ENCODE measurements at regions not wholly inside any gene's neighbourhood (a gene's known extent, or its start where the extent isn't known, plus 50 kb on each side); places are given as distances from the start of the nearest gene placed in this dataset.

- DNase-seq (ENCODE audit: low read depth), result no peak
- H3K36me3 ChIP-seq (ENCODE audit: control insufficient read depth, insufficient read depth, low read length), result no peaks in the 10 kb centered on the region
- no peak overlapping the region for H3K4me3 ChIP-seq (ENCODE audit: low read depth, low read length)
- no peak for TF ChIP-seq CTCF (IDR thresholded peaks at IDR 0.05; ENCODE audit: insufficient read depth, low read depth, low read length)
- POLR2A ChIA-PET, result no interaction called here
- no peaks in the 10 kb centered on the region for H3K27me3 ChIP-seq (ENCODE audit: control insufficient read depth, insufficient read depth, low read length)
- CTCF ChIA-PET, result no interaction called here
Observed at GRCh38 chr1:238099871-238100270, 209.1 kb upstream of the ZP4 start.

GRCh38 chr1:238089615-238090014, 198.9 kb upstream of the ZP4 start:
- ChIA-PET POLR2A (no interaction called here), CTCF (no interaction called here)
- H3K36me3 ChIP-seq (ENCODE audit: control insufficient read depth, insufficient read depth, low read length), result no peaks in the 10 kb centered on the region
- no peaks in the 10 kb centered on the region for H3K27me3 ChIP-seq (ENCODE audit: control insufficient read depth, insufficient read depth, low read length)
- H3K4me3 ChIP-seq (ENCODE audit: low read depth, low read length), result no peak overlapping the region
- no peak for TF ChIP-seq CTCF (IDR thresholded peaks at IDR 0.05; ENCODE audit: insufficient read depth, low read depth, low read length)
- no peak for DNase-seq (ENCODE audit: low read depth)

- Histone ChIP-seq H3K4me3 (ENCODE audit: low read depth, low read length) (no peak overlapping the region), H3K27me3 (ENCODE audit: control insufficient read depth, insufficient read depth, low read length) (no peaks in the 10 kb centered on the region), H3K36me3 (ENCODE audit: control insufficient read depth, insufficient read depth, low read length) (no peaks in the 10 kb centered on the region)
- POLR2A ChIA-PET, result no interaction called here
- CTCF ChIA-PET, result no interaction called here
- no peak for TF ChIP-seq CTCF (IDR thresholded peaks at IDR 0.05; ENCODE audit: insufficient read depth, low read depth, low read length)
- DNase-seq (ENCODE audit: low read depth), result no peak
Observed at GRCh38 chr1:238088560-238089290, 198.0 kb upstream of the ZP4 start.

- DNase-seq (ENCODE audit: low read depth), result no peak
- no peaks in the 10 kb centered on the region for H3K36me3 ChIP-seq (ENCODE audit: control insufficient read depth, insufficient read depth, low read length)
- no peaks in the 10 kb centered on the region for H3K27me3 ChIP-seq (ENCODE audit: control insufficient read depth, insufficient read depth, low read length)
- TF ChIP-seq CTCF (IDR thresholded peaks at IDR 0.05; ENCODE audit: insufficient read depth, low read depth, low read length), result no peak
- no peak overlapping the region for H3K4me3 ChIP-seq (ENCODE audit: low read depth, low read length)
- CTCF ChIA-PET, result no interaction called here
- POLR2A ChIA-PET, result no interaction called here
Observed at GRCh38 chr1:238073991-238074390, 183.3 kb upstream of the ZP4 start.

- no peak for TF ChIP-seq CTCF (IDR thresholded peaks at IDR 0.05; ENCODE audit: insufficient read depth, low read depth, low read length)
- DNase-seq (ENCODE audit: low read depth), result no peak
- Histone ChIP-seq H3K4me3 (ENCODE audit: low read depth, low read length) (no peak overlapping the region), H3K27me3 (ENCODE audit: control insufficient read depth, insufficient read depth, low read length) (no peaks in the 10 kb centered on the region), H3K36me3 (ENCODE audit: control insufficient read depth, insufficient read depth, low read length) (no peaks in the 10 kb centered on the region)
- ChIA-PET CTCF (interaction anchor here (1.1 kb wide), 1 partner anchor 8 kb away, joined by 3 read pairs; no protein-coding TSS in a partner anchor), POLR2A (no interaction called here)
Observed at GRCh38 chr1:238071061-238071460, 180.3 kb upstream of the ZP4 start.

Data from BJ (cell line).